Neural progenitor cell (in vitro differentiated cells): ENCODE measurements at regions not wholly inside any gene's neighbourhood (a gene's known extent, or its start where the extent isn't known, plus 50 kb on each side); places are given as distances from the start of the nearest gene placed in this dataset.
"Not testable (repeated sequence)": the region's sequence is repeated elsewhere in the genome, so short reads cannot be mapped to it uniquely, and the experiment has no call there.

Source experiments
- DNase-seq: peaks from one replicate; pipeline ENCODE4 v3.0.0-alpha.2; 2016; ENCODE audit warnings: low spot score
- H2AFZ ChIP-seq: fragments of 200-600 bp; sonication (generic); replicated peaks from 2 replicates; pipeline ENCODE4 v1.6.1; 2016; ENCODE audit warnings: antibody characterized with exemption
- H3F3A ChIP-seq: fragments of 200-600 bp; sonication (generic); 2 replicates; pipeline ENCODE4 v1.6.1; 2016; ENCODE audit warnings: antibody characterized with exemption, low read depth
- H3K27ac ChIP-seq: fragments of 200-600 bp; sonication (generic); 2 replicates; pipeline ENCODE4 v1.5.1; 2016; ENCODE audit warnings: mild to moderate bottlenecking
- H3K27me3 ChIP-seq: fragments of 200-600 bp; sonication (generic); 2 replicates; pipeline ENCODE4 v1.6.1; 2016; ENCODE audit warnings: mild to moderate bottlenecking, moderate library complexity
- H3K36me3 ChIP-seq: fragments of 200-600 bp; sonication (generic); 2 replicates; pipeline ENCODE4 v1.5.1; 2016
- H3K4me1 ChIP-seq: fragments of 200-600 bp; sonication (generic); 2 replicates; pipeline ENCODE4 v1.6.1; 2016; ENCODE audit warnings: mixed run types
- H3K4me2 ChIP-seq: fragments of 200-600 bp; sonication (generic); 2 replicates; pipeline ENCODE4 v1.6.1; 2016
- H3K4me3 ChIP-seq: fragments of 200-600 bp; sonication (generic); 2 replicates; pipeline ENCODE4 v1.5.1; 2016
- H3K79me2 ChIP-seq: fragments of 200-600 bp; sonication (generic); 2 replicates; pipeline ENCODE4 v1.6.1; 2016; ENCODE audit warnings: low read depth
- H3K9ac ChIP-seq: fragments of 200-600 bp; sonication (generic); 2 replicates; pipeline ENCODE4 v1.6.1; 2016
- H3K9me3 ChIP-seq: fragments of 200-600 bp; sonication (generic); 2 replicates; pipeline ENCODE4 v1.5.1; 2016; ENCODE audit warnings: low read depth
- H4K20me1 ChIP-seq: fragments of 200-600 bp; sonication (generic); 2 replicates; pipeline ENCODE4 v1.6.1; 2016; ENCODE audit warnings: low read depth
- H3K27ac Mint-ChIP-seq: 3 replicates; pipeline ENCODE4 v1.8.0; 2021; ENCODE audit warnings: mixed read lengths
- H3K27me3 Mint-ChIP-seq: 2 replicates; pipeline ENCODE4 v1.8.0; 2022; ENCODE audit warnings: low read depth, mild to moderate bottlenecking, inconsistent platforms, moderate library complexity, mixed read lengths; ENCODE audit not compliant: insufficient read depth
- H3K36me3 Mint-ChIP-seq: 3 replicates; pipeline ENCODE4 v1.8.0; 2021; ENCODE audit warnings: mixed read lengths
- H3K4me1 Mint-ChIP-seq: 3 replicates; pipeline ENCODE4 v1.8.0; 2021; ENCODE audit warnings: mixed read lengths
- H3K4me3 Mint-ChIP-seq: 3 replicates; pipeline ENCODE4 v1.8.0; 2021; ENCODE audit warnings: mild to moderate bottlenecking, moderate library complexity, mixed read lengths
- H3K9me3 Mint-ChIP-seq: 3 replicates; pipeline ENCODE4 v1.8.0; 2020; ENCODE audit warnings: mixed read lengths
- CTCF ChIP-seq: fragments of 200-600 bp; sonication (generic); IDR thresholded peaks from 2 replicates; pipeline ENCODE4 v1.5.1; 2017; ENCODE audit warnings: antibody characterized with exemption, mild to moderate bottlenecking
- EZH2 ChIP-seq: fragments of 200-600 bp; sonication (generic); IDR thresholded peaks from 2 replicates; pipeline ENCODE4 v1.6.1; 2017; ENCODE audit warnings: antibody characterized with exemption, mild to moderate bottlenecking, moderate library complexity
- EZH2phosphoT487 ChIP-seq: fragments of 200-600 bp; sonication (generic); IDR thresholded peaks from 2 replicates; pipeline ENCODE4 v1.6.1; 2017; ENCODE audit warnings: antibody characterized with exemption

GRCh38 chr22:48297296-48297695 lies 1530.4 kb downstream of the BRD1 start:
- H3K36me3 ChIP-seq, result no peaks in the 10 kb centered on the region
- H3K9ac ChIP-seq, result no peak overlapping the region
- H3K27me3 Mint-ChIP-seq, result peaks cover 9% of the 10 kb centered on the region
- no peaks in the 10 kb centered on the region for H3K36me3 Mint-ChIP-seq
- no peak overlapping the region for H3K4me2 ChIP-seq
- peaks cover 4% of the 10 kb centered on the region for H3F3A ChIP-seq
- H3K79me2 ChIP-seq, result no peaks in the 10 kb centered on the region
- peaks cover 7% of the 10 kb centered on the region for H3K4me1 Mint-ChIP-seq
- no peak for TF ChIP-seq EZH2
- TF ChIP-seq CTCF, result no peak
- TF ChIP-seq EZH2phosphoT487, result no peak
- no peaks in the 10 kb centered on the region for H3K9me3 Mint-ChIP-seq
- H4K20me1 ChIP-seq, result no peaks in the 10 kb centered on the region
- H3K27ac ChIP-seq, result no peak overlapping the region
- H3K27me3 ChIP-seq, result no peaks in the 10 kb centered on the region
- H3K4me3 Mint-ChIP-seq, result no peak overlapping the region
- DNase-seq, result no peak
- H3K4me1 ChIP-seq, result peaks cover 8% of the 10 kb centered on the region
- H3K4me3 ChIP-seq, result no peak overlapping the region
- H3K9me3 ChIP-seq, result no peaks in the 10 kb centered on the region
- no peak overlapping the region for H3K27ac Mint-ChIP-seq
- no peak overlapping the region for H2AFZ ChIP-seq

DNA sequence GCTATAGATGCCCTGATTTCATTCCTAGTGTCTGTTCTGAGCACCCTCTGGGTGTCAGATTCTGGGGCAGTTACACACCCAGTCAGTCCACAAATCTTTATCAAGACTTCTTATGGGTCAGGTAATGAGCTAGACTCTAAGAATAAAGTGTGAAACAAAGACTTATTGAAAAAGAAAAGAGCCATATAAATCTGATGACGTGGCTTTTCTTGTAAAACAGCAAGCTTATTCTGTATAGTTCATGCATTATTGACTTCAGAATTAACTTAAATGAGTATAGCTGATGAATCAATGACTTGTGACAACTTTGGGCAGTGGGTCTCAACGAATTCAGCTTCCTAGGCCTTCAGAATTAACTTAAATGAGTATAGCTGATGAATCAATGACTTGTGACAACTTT lies 1527.5 kb downstream of the TBC1D22A start:
- H3K4me3 Mint-ChIP-seq, H3K27me3 Mint-ChIP-seq, H3K9me3 Mint-ChIP-seq, H3K36me3 ChIP-seq, H3K9me3 ChIP-seq, H2AFZ ChIP-seq, H3K27me3 ChIP-seq, H3K4me1 ChIP-seq, H3K4me1 Mint-ChIP-seq, H3K27ac ChIP-seq, H4K20me1 ChIP-seq, H3K27ac Mint-ChIP-seq, H3K79me2 ChIP-seq, H3F3A ChIP-seq, H3K9ac ChIP-seq, H3K4me2 ChIP-seq, DNase-seq, H3K4me3 ChIP-seq, H3K36me3 Mint-ChIP-seq: not testable (repeated sequence)

DNA sequence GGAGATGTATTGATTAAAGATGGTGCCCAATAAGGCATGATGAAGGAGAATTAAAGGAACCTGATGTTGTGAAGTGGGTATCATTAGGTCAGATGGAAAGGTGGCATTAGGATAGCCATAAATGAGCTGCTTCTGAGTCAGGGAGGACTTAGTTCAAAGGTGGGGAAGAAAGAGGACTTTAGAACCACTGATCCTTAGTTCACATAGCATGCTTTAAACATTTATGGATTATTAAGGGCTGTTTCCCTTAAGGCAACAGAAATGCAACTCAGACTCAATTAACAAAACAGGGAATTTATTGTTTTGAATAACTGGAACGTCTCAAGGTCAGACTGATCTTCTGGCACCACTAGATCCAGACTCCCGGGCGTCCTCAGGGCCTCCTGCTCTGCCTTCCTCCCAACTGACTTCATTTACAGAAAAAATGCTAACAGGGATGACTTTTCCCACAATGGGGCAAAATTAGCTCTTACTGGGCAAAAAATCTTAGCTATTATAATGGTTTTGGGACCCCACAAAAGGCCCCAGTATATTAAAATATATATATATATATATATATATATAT lies 1526.0 kb downstream of the TBC1D22A start:
- H3K4me3 Mint-ChIP-seq, result no peak overlapping the region

More for the DNA sequence above, 1526.0 kb downstream of the TBC1D22A start:
- Histone ChIP-seq H3K27ac (no peak overlapping the region), H3K4me1 (peaks cover 9% of the 10 kb centered on the region), H2AFZ (no peak overlapping the region), H3K79me2 (no peaks in the 10 kb centered on the region), H3F3A (no peaks in the 10 kb centered on the region), H3K4me2 (no peak overlapping the region), H4K20me1 (no peaks in the 10 kb centered on the region), H3K9ac (no peak overlapping the region), H3K4me3 (no peak overlapping the region), H3K36me3 (no peaks in the 10 kb centered on the region), H3K27me3 (no peaks in the 10 kb centered on the region), H3K9me3 (no peaks in the 10 kb centered on the region)
- no peak for TF ChIP-seq EZH2
- no peak for TF ChIP-seq EZH2phosphoT487
- TF ChIP-seq CTCF, result no peak
- Mint-ChIP-seq H3K27ac (no peak overlapping the region), H3K36me3 (no peaks in the 10 kb centered on the region), H3K9me3 (no peaks in the 10 kb centered on the region), H3K4me1 (no peaks in the 10 kb centered on the region), H3K27me3 (peaks cover 2% of the 10 kb centered on the region)
- DNase-seq, result no peak
